ENCODE measurements at regions not wholly inside any gene's neighbourhood (a gene's known extent, or its start where the extent isn't known, plus 50 kb on each side); places are given as distances from the start of the nearest gene placed in this dataset.

DNA sequence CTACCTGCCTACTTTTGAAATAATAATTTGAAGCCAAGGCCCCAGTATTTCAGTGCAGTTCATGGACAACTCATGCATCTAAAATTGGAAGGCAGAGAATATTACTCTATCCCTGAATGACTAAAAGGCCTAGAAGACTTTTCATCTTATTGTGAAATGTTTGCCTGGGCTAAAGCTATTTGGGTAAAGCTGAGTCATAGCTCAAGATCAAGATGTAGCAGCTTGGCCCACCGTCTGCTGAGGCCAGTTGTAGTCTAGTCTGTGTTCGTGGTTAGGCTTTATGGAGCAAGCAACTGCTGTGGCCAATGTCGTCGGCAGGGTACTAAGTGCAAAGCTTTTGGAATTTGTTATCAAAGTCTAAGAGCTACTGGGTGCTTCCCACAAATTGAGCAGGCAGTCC, 929.1 kb downstream of the RAB28 start:
- DNase-seq (ENCODE audit: low read depth) = peak; percentile 91
- H3K4me3 ChIP-seq (ENCODE audit: low read depth, low read length) = no peak overlapping the region
- TF ChIP-seq CTCF (IDR thresholded peaks at IDR 0.05; ENCODE audit: insufficient read depth, low read length) = no peak

- no peak for TF ChIP-seq CTCF (IDR thresholded peaks at IDR 0.05; ENCODE audit: insufficient read depth, low read length)
- no peak for DNase-seq (ENCODE audit: low read depth)
- H3K4me3 ChIP-seq (ENCODE audit: low read depth, low read length) = no peak overlapping the region
Measured at GRCh38 chr4:12548678-12549077, 935.5 kb downstream of the RAB28 start.

GRCh38 chr4:12545812-12546211, 938.3 kb downstream of the RAB28 start:
- H3K4me3 ChIP-seq (ENCODE audit: low read depth, low read length) = no peak overlapping the region
- peak; percentile 10 for DNase-seq (ENCODE audit: low read depth)
- TF ChIP-seq CTCF (IDR thresholded peaks at IDR 0.05; ENCODE audit: insufficient read depth, low read length) = no peak

- no peak overlapping the region for H3K4me3 ChIP-seq (ENCODE audit: low read depth, low read length)
- no peak for DNase-seq (ENCODE audit: low read depth)
- TF ChIP-seq CTCF (IDR thresholded peaks at IDR 0.05; ENCODE audit: insufficient read depth, low read length) = no peak
Measured at GRCh38 chr4:12538162-12538561, 946.0 kb downstream of the RAB28 start.

DNA sequence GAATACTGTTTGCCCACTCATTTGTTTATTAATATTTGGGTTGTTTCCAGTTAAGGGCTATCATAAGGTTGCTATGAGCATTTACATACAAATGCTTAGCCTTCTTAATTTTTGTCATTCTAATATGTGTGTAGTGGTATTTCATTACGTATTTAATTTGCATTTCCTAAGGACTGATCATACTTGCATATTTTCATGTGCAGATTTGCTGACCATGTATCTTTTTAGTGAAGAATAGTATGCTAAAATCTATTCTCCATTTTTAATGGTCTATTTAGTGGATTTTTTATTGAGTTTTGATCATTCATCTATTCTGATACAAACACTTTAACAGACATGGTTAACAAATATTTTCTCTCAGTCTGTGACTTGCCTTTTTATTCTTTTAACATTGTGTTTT, 949.5 kb downstream of the RAB28 start:
- TF ChIP-seq CTCF (IDR thresholded peaks at IDR 0.05; ENCODE audit: insufficient read depth, low read length) = no peak
- H3K4me3 ChIP-seq (ENCODE audit: low read depth, low read length) = no peak overlapping the region
- no peak for DNase-seq (ENCODE audit: low read depth)

- no peak overlapping the region for H3K4me3 ChIP-seq (ENCODE audit: low read depth, low read length)
- TF ChIP-seq CTCF (IDR thresholded peaks at IDR 0.05; ENCODE audit: insufficient read depth, low read length) = no peak
- DNase-seq (ENCODE audit: low read depth) = no peak
Measured at GRCh38 chr4:12519426-12519825, 964.7 kb downstream of the RAB28 start.

- H3K4me3 ChIP-seq (ENCODE audit: low read depth, low read length) = no peak overlapping the region
- DNase-seq (ENCODE audit: low read depth) = no peak
- TF ChIP-seq CTCF (IDR thresholded peaks at IDR 0.05; ENCODE audit: insufficient read depth, low read length) = no peak
Measured at GRCh38 chr4:12507868-12508481, 976.2 kb downstream of the RAB28 start.
